Left cardiac atrium (tissue), 4 donors: ENCODE measurements at regions not wholly inside any gene's neighbourhood (a gene's known extent, or its start where the extent isn't known, plus 50 kb on each side); places are given as distances from the start of the nearest gene placed in this dataset.

Experiments
- ATAC-seq, 2 donors: fragments of 200-7000 bp; cut with Tn5 transposase; one replicate each; pipeline ENCODE4 v1.9.1; 2020; ENCODE audit warnings: mild to moderate bottlenecking in 2 of 2, moderate library complexity in 2 of 2
- DNase-seq: peaks from one replicate; pipeline ENCODE4 v3.0.0-alpha.2; 2020
- intact Hi-C, 2 donors: fragments of 100-400 bp; cut with DNase I; formaldehyde crosslinking; loops; one replicate each; pipeline versions ENCODE4 v1.14.1 to v1.15.1; 2022 to 2023
- donor health status: DM: no; HTN: yes; CAD: no.
- donor health status: DM: no; HTN: yes; CAD: no; lungs with severe emphysema.
- donor health status: DM: yes; HTN: yes; CAD: no.
- donor health status: Dilated cardiomyopathy.

DNA sequence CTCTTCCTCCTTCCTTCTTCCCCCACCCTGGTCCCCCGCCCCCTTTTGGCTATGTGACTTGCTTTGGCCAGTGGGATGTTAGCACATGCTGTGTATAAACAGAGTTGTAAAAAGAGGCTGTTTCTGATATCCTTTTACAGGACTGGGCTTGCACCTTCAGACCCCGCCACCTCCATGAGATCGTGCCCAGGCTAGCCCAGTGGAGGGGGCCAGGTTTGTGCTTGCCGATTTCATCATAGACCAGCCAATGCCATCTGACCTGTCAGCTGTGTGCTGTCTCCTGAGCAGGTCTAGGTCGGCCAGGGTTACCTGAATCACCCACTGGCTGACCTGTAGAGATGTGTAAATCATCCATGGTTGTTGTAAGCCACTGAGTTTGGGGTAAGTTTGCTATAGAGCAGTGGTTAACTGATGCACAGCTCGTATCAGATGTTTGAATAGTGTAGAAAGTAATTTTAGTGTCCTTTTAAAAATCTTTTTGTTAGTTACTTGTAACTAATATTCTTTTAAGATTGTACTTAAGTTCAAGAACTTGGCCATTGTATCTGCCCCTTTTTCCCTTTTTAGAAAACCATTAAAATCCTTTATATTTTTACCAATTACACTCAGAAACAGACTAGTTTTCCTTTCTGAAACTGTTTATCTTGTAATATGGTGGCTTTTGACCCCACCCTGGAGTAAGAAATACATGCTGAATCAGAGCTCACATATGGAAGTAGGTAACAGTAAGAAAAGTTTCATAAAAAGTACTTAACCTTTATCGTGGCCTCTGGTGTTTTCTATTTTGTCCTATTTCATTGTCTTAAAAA is 122.0 kb upstream of the MGAT5 start:
- intact Hi-C loops = no loop called here
- no peak for ATAC-seq
- no peak for DNase-seq

DNA sequence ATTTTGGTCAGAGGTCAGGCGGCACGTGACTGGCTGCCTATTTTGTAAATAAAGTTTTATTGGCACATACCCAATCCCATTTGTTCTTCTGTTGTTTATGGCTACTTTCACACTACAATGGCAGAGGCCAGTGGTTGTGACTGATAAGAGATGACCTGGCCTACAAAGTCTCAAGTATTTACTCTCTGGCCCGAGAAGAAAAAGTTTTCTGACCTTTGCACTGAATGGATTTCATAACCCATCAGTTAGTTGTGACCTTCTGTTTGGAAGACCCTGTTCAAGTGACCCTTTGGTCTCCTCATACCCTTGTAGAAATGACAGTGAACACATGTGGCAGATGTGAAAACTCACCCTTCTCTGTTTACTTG is 121.4 kb upstream of the MGAT5 start:
- intact Hi-C loops = no loop called here
- no peak for DNase-seq
- no peak for ATAC-seq

- ATAC-seq (peak in 1 of 2 donors; percentile 7), DNase-seq (no peak)
Observed at GRCh38 chr2:134133622-134134312, 120.1 kb upstream of the MGAT5 start.

DNA sequence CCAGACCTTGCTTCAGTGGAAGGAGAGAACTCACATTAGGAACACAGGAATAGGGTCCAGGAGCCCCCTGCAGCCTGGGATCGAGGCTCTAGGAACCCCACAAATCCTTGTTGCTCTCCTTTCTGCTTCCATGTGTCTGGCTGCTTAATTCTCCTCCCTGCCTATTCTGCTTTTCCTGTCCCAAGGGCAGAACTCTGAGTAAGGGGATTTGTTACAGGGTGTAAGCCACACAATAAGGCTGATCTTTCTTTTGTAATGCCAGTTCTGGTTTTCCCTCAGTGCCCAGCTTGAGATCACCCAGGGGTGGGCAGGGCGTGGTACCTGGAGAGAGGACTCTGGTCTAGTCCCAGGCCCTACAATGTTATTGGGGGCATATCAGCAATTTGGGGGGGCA is 119.6 kb upstream of the MGAT5 start:
- DNase-seq (no peak), ATAC-seq (no peak)
- intact Hi-C loops = no loop called here

More at GRCh38 chr2:134133622-134134312, 120.1 kb upstream of the MGAT5 start:
- intact Hi-C loops = no loop called here

- no peak for ATAC-seq
- DNase-seq = no peak
- intact Hi-C loops = loop anchor here in 1 of 2 donors (5.0 kb wide), 1 partner anchor 37 kb away; no protein-coding TSS in a partner anchor
Observed at GRCh38 chr2:134134827-134135226, 119.0 kb upstream of the MGAT5 start.

DNA sequence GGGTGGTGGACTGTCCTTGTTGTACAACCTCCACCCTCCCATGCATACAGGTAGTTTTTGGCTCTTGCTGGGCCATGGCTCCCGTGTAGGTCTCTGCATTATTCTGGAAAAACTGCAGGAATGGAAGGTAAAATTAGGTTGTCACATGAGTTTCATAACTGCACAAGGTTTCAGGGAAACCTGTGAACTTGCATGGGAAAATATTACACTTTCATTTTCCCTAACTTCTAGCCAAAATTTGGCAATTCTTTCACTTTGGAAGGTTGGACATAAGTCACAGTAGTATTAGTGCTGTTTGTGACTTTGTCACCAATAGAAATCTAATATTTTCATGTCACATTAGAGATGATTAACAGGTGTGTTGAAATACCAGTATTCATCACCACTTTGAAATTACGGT is 118.1 kb upstream of the MGAT5 start:
- intact Hi-C loops = loop anchor here in 1 of 2 donors (5.0 kb wide), 1 partner anchor 37 kb away; no protein-coding TSS in a partner anchor
- ATAC-seq (no peak), DNase-seq (no peak)

GRCh38 chr2:134136731-134137130 is 117.1 kb upstream of the MGAT5 start:
- ATAC-seq = no peak
- intact Hi-C loops = loop anchor here in 1 of 2 donors (5.0 kb wide), 1 partner anchor 36 kb away; no protein-coding TSS in a partner anchor
- no peak for DNase-seq

DNA sequence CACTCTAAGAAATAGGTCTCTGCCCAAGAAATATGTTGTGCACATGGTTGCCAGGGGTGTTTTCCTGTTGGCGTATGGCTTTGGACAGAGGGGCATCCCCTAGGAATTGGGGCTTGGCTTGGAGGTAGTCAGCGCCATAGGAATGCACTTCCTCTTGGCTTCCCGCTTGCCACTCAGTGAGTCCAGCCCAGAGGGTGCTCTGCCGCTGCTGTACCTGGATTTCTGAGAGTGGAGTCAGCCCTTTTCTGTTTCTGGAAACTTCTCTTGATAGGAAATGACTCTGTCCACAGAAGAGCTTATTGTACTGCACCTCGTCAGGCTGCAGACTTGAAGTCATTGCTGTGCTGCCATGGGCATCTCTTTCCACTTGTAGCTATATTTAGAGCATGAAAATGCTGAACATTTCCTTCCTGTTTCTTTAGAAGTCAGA is 116.7 kb upstream of the MGAT5 start:
- DNase-seq = peak; percentile 52
- peak; percentile 20 to 52 for ATAC-seq
- intact Hi-C loops = loop anchor here in 1 of 2 donors (5.0 kb wide), 1 partner anchor 35 kb away; no protein-coding TSS in a partner anchor

GRCh38 chr2:134138115-134138514 is 115.8 kb upstream of the MGAT5 start:
- no peak for ATAC-seq
- intact Hi-C loops = loop anchor here in 1 of 2 donors (5.0 kb wide), 1 partner anchor 34 kb away; no protein-coding TSS in a partner anchor
- no peak for DNase-seq

DNA sequence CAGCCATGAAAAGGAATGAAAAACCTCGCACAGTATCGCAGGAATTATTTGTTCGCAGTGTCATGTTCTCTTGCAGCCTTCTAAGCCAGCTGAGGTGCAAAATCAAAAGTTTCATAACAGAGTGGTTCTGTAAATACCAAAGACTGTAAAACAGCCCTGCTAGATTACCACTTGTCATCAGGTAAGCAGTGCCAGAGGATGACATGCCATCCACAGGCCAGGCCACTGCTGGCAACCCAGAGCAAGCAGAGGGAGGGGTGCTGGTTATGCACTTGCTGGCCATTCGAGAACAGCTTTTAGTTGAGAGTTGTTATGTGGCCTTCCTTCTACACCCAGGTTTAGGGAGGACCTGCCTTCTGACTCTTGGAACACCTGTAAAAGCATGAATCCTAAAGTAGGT is 114.3 kb upstream of the MGAT5 start:
- peak; percentile 53 for DNase-seq
- peak; percentile 84 to 93 for ATAC-seq
- intact Hi-C loops = loop anchor here in 1 of 2 donors (5.0 kb wide), 1 partner anchor 33 kb away; no protein-coding TSS in a partner anchor

GRCh38 chr2:134140251-134140661 is 113.6 kb upstream of the MGAT5 start:
- intact Hi-C loops = no loop called here
- peak; percentile 14 to 53 for ATAC-seq
- no peak for DNase-seq

DNA sequence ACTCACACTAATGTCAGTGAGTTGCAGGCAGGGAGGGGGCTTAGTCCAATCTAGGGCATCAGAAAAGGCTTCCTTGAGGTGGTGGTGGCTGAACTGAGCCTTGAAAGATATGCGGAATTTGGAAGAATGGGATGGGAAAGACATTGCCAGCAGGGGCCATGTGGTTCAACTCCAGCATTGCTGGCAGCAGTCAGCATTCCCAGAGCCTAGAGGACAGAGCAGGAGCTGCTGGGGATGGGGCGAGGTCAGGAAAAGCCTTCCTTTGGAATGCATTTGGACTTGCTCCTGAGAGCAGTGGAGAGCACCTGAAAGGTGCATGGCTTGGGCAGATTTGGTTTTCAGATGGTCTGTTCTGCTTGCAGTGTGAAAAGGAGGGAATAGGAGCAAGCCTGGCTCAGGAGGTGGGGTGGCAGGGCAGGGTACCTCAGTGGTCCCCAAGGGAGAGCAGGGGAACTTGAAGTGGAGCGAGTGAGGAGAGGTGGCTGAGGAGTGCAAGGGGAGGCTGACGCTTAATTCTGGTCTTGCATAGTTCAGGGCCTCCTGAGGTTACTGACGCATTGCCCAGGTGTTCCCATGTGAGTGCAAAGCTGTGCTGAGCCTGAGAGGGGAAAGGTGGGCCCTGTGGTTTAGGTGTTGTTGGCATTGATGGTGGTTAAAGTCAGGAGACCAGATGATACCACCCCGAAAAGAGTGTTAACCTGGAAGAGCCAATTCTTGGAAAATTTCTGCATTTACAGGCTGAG is 112.1 kb upstream of the MGAT5 start:
- no peak for ATAC-seq
- intact Hi-C loops = no loop called here
- no peak for DNase-seq

DNA sequence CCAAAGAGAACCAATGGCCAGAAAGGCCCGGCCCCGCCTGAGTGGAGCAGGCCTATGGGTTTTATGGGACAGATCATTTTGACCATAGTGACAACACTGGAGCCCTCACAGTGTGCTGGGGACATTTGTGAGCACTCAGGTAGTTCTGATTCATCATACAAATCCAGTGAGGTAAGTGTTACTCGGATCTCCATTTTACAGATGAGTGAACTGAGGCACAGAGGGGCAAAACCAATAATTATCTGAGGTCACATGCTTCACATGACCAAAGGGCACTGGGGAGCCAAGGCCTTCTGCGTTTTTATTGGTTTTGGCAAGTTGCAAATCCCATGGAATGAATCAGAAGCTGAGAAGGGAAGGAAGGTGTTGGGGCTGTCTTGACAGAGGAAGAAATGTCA is 111.5 kb upstream of the MGAT5 start:
- DNase-seq (no peak), ATAC-seq (no peak)
- intact Hi-C loops = no loop called here

- no peak for DNase-seq
- ATAC-seq = no peak
- intact Hi-C loops = no loop called here
Observed at GRCh38 chr2:134142903-134143302, 111.0 kb upstream of the MGAT5 start.

DNA sequence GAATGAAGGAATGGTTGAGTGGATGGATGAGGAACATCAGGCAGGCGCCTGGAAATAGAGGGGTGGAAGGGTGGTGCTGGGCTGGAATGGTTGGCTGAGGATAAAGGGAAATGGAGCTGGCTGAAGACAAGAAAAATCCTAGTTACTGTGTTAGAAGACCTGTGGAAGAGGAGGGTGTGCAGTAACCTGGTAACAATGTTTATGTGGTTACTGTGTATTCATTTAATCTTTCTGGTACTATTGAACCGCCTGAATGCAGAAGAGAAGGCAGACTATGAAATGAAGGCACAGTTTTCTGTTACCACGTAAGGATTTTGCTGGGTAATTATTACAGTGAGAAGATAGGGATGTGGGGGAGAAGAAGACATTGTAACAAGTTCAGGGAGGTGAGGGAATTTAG is 110.3 kb upstream of the MGAT5 start:
- intact Hi-C loops = no loop called here
- no peak for ATAC-seq
- DNase-seq = no peak

DNA sequence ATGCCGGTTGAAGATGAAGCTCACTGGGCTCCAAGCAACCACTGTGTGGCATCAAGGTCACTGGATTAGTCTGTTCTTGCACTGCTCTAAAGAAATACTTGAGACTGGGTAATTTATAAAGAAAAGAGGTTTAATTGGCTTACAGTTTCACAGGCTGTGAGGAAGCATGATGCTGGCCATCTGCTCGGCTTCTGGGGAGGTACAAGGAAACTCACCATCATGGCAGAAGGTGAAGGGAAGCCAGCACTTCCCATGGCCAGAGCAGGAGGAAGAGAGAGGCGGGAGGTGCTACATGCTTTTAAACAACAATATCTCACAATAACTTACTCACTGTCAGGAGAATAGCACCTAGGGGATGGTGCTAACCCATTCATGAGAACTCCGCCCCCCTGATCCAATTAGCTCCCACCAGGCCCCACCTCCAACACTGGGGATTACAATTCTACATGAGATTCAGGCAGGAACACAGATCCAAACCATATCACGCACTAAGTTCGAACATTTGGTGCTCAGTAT is 109.7 kb upstream of the MGAT5 start:
- DNase-seq (no peak), ATAC-seq (no peak)
- intact Hi-C loops = no loop called here

- intact Hi-C loops = no loop called here
- ATAC-seq = no peak
- no peak for DNase-seq
Observed at GRCh38 chr2:134144651-134145050, 109.2 kb upstream of the MGAT5 start.

- ATAC-seq (no peak), DNase-seq (no peak)
- intact Hi-C loops = no loop called here
Observed at GRCh38 chr2:134145519-134145918, 108.4 kb upstream of the MGAT5 start.

- no peak for ATAC-seq
- intact Hi-C loops = no loop called here
- no peak for DNase-seq
Observed at GRCh38 chr2:134146161-134146560, 107.7 kb upstream of the MGAT5 start.
